Frontal cortex (tissue), 3 donors: ENCODE measurements at regions not wholly inside any gene's neighbourhood (a gene's known extent, or its start where the extent isn't known, plus 50 kb on each side); places are given as distances from the start of the nearest gene placed in this dataset.
"Not testable (repeated sequence)": the region's sequence is repeated elsewhere in the genome, so short reads cannot be mapped to it uniquely, and the experiment has no call there.

Source experiments
- DNase-seq, 2 donors: peaks; one replicate each; pipeline ENCODE4 v3.0.0; 2012; ENCODE audit warnings: low spot score in 2 of 2
- FAIRE-seq: peaks from 2 replicates; lab custom pipeline; 2012; peaks lifted over from hg19 to GRCh38; lab: Jason Lieb, UNC
- donor health status: control.
- donor health status: control.
- donor health status: control.

GRCh38 chr5:100096328-100096727 lies 438.8 kb upstream of the FAM174A start:
- DNase-seq, FAIRE-seq: not testable (repeated sequence)

GRCh38 chr5:100080703-100081102 lies 454.5 kb upstream of the FAM174A start:
- FAIRE-seq, result peak; percentile 8
- DNase-seq, result not testable (repeated sequence)

GRCh38 chr5:100079163-100079562 lies 456.0 kb upstream of the FAM174A start:
- FAIRE-seq, result peak; percentile 19
- DNase-seq, result not testable (repeated sequence)

- DNase-seq, FAIRE-seq: not testable (repeated sequence)
Observed at GRCh38 chr5:100066020-100066419, 469.2 kb upstream of the FAM174A start.

- DNase-seq, result no peak
- no peak for FAIRE-seq
Observed at GRCh38 chr5:100043475-100043874, 491.7 kb upstream of the FAM174A start.

DNA sequence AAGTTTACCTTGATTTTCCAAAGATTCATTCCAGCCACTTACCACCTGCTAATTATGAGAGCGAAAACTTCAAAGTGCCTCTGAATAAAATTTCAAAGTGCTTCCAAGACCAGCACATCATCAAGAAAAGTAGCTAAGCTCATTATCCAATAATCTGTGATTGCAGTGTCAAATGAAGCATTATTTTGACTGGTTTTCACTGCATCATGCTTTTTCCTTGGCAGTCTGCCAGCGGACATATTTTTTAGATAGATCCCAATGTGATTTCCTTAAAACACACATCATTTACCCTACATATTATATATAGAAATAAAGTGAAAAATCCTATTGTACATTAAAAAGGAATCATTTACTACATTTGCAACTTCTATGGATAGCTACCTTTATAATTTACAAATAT lies 508.6 kb upstream of the FAM174A start:
- FAIRE-seq, result no peak
- no peak for DNase-seq

GRCh38 chr5:100023536-100023935 lies 511.6 kb upstream of the FAM174A start:
- DNase-seq (no peak), FAIRE-seq (no peak)

DNA sequence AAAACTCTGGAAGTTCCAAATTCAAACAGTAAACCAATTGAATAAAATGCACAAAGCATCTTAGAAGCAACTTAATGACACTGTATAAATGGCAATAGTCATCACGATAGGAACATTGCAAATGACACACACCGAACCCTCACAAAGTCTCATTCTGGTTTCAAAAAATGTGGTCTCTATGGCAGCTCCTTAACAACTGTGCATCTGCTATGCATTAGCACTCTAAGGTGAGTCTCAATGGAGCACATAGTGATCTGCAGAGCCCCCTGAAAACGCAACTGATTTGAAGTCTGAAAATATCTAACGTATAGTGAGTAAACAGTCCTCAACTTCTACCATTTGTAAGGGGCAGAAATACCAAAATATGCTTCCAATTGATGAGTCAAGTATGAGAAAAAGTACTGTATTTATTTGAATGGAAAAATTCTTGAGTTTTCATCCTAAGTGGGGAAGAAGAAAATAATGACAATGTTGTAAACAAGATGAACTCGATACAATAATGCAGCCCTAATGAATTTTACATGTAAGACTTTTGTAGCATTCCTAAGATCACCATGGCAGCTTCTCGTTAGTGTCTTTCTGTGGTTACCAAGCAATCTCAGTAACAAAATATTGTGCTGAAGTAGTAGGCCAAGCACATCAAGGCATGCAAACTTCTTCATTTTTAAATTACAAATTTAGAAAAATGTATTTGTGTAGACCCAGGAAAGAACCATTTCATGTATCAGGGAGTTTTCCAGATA lies 517.5 kb upstream of the FAM174A start:
- FAIRE-seq, result no peak
- DNase-seq, result no peak

DNA sequence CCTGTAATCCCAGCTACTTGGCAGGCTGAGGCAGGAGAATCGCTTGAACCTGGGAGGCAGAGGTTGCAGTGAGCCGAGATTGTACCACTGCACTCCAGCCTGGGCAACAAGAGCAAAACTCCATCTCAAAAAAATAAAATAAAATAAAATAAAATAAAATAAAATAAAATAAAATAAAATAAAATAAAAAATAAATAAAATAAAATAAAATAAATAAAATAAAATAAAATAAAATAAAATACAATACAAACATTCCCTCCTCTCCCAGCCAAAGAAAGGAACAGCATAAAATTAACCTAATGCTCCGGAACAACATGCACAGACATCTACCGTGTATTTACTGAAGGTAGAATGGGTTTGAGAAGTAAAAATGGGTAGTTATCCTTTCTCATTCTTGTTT lies 521.9 kb upstream of the FAM174A start:
- not testable (repeated sequence) for DNase-seq, FAIRE-seq

DNA sequence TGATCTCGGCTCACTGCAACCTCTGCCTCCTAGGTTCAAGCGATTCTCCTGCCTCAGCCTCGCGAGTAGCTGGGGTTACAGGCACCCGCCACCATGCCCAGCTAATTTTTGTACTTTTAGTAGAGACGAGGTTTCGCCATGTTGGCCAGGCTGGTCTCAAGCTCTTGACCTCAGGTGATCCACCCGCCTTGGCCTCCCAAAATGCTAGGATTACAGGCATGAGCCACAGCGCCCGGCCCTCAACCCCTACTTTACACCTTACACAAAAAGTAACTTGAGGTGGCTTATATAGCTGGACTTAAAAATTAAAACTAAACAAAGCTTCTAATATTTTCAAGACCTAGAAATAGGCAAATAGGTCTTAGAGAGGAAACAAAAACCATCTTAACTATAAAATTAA lies 524.0 kb upstream of the FAM174A start:
- DNase-seq, FAIRE-seq: not testable (repeated sequence)

DNA sequence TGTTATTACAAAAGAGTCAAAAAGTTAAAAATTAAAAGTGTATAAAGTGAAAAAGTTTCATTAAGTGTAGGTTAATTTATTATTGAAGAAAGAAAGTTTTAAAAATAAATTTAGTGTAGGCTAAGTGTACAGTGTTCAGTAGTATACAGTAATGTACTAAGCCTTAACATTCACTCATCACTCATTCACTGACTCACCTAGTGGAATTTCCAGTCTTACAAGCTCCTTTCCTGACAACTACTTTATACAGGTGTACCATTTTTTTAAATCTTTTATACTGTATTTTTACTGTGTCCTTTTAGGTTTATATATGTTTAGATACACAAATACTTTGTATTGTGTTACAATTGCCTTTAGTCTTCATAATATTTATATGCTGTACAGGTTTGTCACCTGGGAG lies 530.2 kb upstream of the FAM174A start:
- no peak for FAIRE-seq
- DNase-seq, result no peak

DNA sequence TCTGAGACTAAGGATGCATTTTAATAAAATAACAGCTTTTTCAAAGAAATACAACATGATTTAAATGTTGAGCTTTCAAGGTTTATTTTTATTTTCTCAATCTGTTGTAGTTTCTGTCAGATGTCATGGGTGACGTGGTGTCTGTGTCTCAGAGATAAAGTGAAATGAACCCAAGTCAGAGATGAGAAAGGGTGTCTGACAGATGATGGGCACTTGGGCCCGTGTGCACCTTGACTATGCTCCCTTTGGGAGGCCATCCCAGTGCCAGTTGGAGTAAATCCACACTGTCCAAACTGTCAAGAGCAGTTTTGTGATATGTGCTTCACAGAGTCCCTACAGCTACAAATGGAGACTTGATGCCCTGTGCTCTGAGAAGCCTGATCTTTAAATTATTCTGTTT lies 536.9 kb upstream of the FAM174A start:
- FAIRE-seq, result no peak

GRCh38 chr5:99995407-99995806 lies 539.8 kb upstream of the FAM174A start:
- FAIRE-seq, result no peak
- no peak for DNase-seq

More for the DNA sequence above, 536.9 kb upstream of the FAM174A start:
- no peak for DNase-seq

DNA sequence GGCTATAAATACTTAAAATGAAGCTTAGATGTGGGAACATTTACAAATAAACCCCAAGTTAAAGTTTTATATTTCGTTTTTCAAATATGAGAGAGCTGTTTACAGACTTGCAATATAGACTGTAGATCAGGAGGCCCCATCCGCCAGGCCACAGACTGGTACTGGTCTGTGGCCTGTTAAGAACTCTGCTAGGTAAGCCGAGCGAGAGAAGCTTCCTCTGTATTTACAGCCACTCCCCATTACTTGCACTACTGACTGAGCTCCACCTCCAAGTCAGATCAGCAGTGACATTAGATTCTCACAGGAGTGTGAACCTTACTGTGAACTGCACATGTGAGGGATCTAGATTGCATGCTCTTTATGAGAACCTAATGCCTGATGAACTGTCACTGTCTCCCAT lies 561.4 kb upstream of the FAM174A start:
- no peak for FAIRE-seq

DNA sequence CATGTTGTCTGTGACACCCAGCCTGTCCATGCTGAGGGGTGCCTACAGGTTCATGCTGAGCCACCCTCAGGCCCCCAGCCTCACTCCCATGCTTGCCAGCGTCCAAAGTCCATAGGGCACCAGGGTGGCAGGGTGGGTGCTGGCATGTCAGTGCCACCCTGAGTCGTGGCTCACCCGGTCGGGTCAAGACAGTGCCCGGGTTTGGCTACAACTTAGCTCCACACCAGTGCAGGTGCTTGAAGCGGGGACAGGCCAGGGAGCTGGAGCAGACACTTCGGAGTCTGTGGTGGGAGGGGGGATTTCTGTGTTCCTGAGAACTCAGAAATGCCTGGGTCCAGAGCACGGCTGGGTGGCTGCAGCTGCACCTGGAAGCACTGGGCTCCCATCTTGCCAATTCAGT lies 579.2 kb upstream of the FAM174A start:
- no peak for FAIRE-seq
- no peak for DNase-seq

More for the DNA sequence above, 561.4 kb upstream of the FAM174A start:
- no peak for DNase-seq

- DNase-seq (no peak), FAIRE-seq (no peak)
Observed at GRCh38 chr5:99955006-99955405, 580.2 kb upstream of the FAM174A start.

DNA sequence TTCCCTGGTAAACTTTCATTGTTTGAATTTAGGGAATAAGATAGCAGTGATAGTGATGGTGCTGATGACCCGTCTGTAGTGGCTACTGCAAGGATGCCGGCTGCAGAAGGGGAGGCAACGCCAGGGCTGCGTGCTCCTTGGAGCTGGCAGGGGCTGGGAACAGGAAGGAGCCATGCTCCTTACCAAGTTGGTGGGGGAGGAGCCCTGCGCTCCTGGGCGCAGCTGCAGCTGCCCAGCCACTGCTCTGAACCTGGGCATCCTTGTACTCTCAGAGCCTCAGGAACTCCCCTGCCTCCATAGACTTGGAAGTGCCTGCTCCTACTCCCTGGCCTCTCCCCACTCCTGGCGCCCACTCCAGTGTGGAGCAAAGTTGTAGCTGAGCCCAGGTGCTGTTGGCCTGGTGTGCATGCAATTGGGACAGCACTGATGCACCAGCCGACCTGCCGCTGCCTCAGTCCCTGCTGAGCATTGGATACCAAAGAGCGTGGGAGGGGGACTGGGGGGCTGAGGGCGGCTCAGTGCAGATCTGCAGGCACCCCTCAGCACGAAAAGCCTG lies 585.1 kb upstream of the FAM174A start:
- no peak for DNase-seq
- FAIRE-seq, result no peak

DNA sequence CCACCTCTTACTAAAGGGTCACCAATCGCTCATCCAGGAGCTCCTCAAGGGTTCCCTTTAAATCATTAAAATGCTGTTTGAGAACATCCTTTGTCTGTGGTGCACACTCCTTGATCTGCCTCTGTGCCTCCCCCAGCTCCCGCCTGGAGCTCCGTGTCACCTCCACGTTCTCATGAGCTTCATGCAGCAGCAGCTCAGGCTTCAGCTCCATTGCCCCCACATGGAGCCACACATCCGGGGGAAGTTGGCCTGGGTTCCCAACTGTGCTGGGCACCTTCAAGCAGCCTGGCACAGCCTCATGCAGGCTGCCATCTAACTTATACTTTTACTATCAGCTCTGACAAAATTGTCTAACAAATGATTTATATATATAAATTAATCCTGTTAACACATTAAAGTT lies 585.8 kb upstream of the FAM174A start:
- no peak for DNase-seq
- FAIRE-seq, result no peak

- DNase-seq, result no peak
- no peak for FAIRE-seq
Observed at GRCh38 chr5:99948850-99949249, 586.3 kb upstream of the FAM174A start.

DNA sequence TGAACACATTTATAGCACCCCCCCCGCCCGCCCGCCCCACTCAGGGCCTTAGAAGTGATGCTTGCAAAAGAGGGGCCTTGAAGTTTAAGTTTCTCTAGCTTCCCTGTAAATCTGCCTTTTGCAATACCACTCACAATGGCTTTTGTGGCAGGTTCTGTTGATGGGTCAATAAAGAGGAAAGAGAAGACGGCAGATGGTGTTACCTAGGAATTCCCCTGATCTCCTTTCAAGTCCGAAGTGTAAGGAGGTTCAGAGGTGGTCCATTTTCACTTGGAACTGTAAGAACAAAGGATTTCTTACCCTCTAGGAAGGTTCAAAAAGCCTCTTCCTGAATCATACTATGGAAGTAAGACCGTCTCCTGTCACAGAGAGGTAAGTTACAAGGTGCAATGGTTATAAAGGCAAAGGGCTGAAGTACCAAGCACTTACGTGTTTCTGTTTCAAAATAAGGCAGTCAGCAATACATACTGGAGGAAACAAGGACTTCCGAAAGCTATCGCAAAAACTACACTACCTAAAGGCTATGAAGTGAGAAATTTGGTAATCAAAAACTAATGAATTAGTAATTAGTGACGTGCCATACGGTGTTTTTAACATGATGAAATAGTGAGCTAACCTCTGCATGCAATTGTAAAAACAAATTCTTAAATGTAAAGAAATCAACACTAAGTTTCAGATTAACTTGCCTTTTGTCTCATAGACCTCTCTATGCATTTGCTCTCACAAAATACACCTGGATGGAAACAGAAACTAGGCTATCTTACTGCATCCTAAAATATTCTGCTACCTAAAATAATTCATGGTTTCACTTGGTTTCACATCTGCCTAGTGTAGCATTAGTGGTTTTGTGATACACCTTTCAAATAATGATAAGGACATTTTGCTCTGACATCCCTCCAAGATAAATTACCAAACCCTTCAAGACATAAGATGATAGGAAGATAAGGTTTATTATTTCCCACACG lies 589.4 kb upstream of the FAM174A start:
- FAIRE-seq, result no peak
- no peak for DNase-seq

GRCh38 chr5:99940540-99940939 lies 594.6 kb upstream of the FAM174A start:
- DNase-seq (no peak), FAIRE-seq (no peak)
